Rectal smooth muscle tissue (tissue), 1 donor: ENCODE measurements at regions not wholly inside any gene's neighbourhood (a gene's known extent, or its start where the extent isn't known, plus 50 kb on each side); places are given as distances from the start of the nearest gene placed in this dataset.

Experiments used
- H3K27ac ChIP-seq: one replicate; pipeline ENCODE4 v1.7.0; 2013; ENCODE audit warnings: low read depth, low read length, inconsistent platforms
- H3K27me3 ChIP-seq: one replicate; pipeline ENCODE4 v1.7.0; 2013; ENCODE audit warnings: low read length; ENCODE audit not compliant: control insufficient read depth, insufficient read depth
- H3K36me3 ChIP-seq: one replicate; pipeline ENCODE4 v1.7.0; 2013; ENCODE audit warnings: low read length; ENCODE audit not compliant: control insufficient read depth, insufficient read depth
- H3K4me1 ChIP-seq: one replicate; pipeline ENCODE4 v1.7.0; 2013; ENCODE audit warnings: low read length; ENCODE audit not compliant: control insufficient read depth, insufficient read depth
- H3K4me3 ChIP-seq: one replicate; pipeline ENCODE4 v1.7.0; 2013; ENCODE audit warnings: low read length
- H3K9ac ChIP-seq: one replicate; pipeline ENCODE4 v1.7.0; 2013; ENCODE audit warnings: low read length

DNA sequence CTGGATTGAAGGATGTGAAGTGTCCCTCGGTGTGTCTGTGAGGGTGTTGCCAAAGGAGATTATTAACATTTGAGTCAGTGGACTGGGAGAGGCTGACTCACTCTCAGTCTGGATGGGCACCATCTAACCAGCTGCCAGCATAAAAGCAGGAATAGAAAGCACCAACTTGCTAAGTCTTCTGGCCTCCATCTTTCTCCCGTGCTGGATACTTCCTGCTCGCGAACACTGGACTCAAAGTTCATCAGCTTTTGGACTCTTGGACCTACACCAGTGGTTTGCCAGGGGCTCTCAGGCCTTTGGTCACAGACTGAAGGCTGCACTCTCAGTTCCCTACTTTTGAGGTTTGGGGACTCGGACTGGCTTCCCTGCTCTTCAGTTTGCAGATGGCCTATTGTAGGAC, 220.3 kb upstream of the LRFN2 start:
- Histone ChIP-seq H3K9ac (no peak overlapping the region), H3K4me3 (no peak overlapping the region), H3K4me1 (no peaks in the 10 kb centered on the region), H3K36me3 (no peaks in the 10 kb centered on the region), H3K27ac (no peak overlapping the region), H3K27me3 (no peaks in the 10 kb centered on the region)

- H3K27me3 ChIP-seq = no peaks in the 10 kb centered on the region
- H3K36me3 ChIP-seq = no peaks in the 10 kb centered on the region
- H3K9ac ChIP-seq = no peak overlapping the region
- H3K27ac ChIP-seq = no peak overlapping the region
- no peaks in the 10 kb centered on the region for H3K4me1 ChIP-seq
- no peak overlapping the region for H3K4me3 ChIP-seq
Measured at GRCh38 chr6:40806256-40806864, 219.2 kb upstream of the LRFN2 start.

DNA sequence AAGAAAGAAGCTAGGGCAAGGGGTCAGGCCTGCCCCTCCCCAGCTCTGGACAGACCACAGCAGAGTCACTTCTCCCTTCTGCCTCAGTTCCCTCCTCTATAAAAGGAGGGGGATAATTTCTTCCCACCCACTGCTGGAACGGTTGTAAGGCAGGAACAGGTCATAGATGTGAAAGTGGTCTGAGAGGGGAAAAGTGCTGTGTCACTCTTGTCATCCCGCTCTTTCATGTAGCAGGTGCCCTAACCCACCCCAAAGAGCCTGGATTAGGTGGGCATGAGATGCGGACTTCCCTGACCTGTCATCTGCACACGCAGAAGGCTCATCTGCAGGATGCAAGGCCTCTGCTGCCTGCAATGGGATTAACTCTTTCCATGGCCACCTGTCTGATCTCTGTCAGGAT, 218.2 kb upstream of the LRFN2 start:
- H3K36me3 ChIP-seq = no peaks in the 10 kb centered on the region
- no peaks in the 10 kb centered on the region for H3K27me3 ChIP-seq
- no peak overlapping the region for H3K9ac ChIP-seq
- no peaks in the 10 kb centered on the region for H3K4me1 ChIP-seq
- no peak overlapping the region for H3K4me3 ChIP-seq
- no peak overlapping the region for H3K27ac ChIP-seq

- Histone ChIP-seq H3K36me3 (no peaks in the 10 kb centered on the region), H3K9ac (no peak overlapping the region), H3K27ac (no peak overlapping the region), H3K27me3 (no peaks in the 10 kb centered on the region), H3K4me3 (no peak overlapping the region), H3K4me1 (no peaks in the 10 kb centered on the region)
Measured at GRCh38 chr6:40804905-40805304, 217.7 kb upstream of the LRFN2 start.

GRCh38 chr6:40803897-40804702, 216.9 kb upstream of the LRFN2 start:
- no peaks in the 10 kb centered on the region for H3K36me3 ChIP-seq
- no peaks in the 10 kb centered on the region for H3K27me3 ChIP-seq
- H3K9ac ChIP-seq = no peak overlapping the region
- no peak overlapping the region for H3K4me3 ChIP-seq
- no peaks in the 10 kb centered on the region for H3K4me1 ChIP-seq
- H3K27ac ChIP-seq = no peak overlapping the region

DNA sequence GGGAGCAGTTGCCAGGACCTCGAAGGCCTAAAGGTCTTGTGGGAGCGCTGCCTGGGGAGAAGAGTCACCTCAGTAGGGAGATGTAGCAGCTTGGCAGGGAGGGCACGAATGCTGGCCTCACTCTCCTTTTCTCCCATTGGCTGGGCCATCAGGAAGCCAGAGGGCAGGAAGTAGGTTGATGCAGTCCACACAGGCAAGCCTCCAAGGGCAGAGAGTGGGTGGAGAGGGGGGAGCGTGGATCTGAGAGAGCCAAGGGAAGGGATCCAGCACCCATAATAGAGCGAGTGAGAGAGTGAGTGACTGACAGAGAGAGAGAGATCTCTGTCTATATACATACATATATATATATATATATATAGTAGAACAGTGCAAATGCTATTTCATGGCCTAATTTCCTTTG, 215.3 kb upstream of the LRFN2 start:
- no peaks in the 10 kb centered on the region for H3K36me3 ChIP-seq
- H3K27ac ChIP-seq = no peak overlapping the region
- no peaks in the 10 kb centered on the region for H3K27me3 ChIP-seq
- no peak overlapping the region for H3K9ac ChIP-seq
- H3K4me3 ChIP-seq = no peak overlapping the region
- no peaks in the 10 kb centered on the region for H3K4me1 ChIP-seq

GRCh38 chr6:40799296-40800140, 212.4 kb upstream of the LRFN2 start:
- no peaks in the 10 kb centered on the region for H3K36me3 ChIP-seq
- no peak overlapping the region for H3K9ac ChIP-seq
- no peak overlapping the region for H3K4me3 ChIP-seq
- H3K4me1 ChIP-seq = no peaks in the 10 kb centered on the region
- no peaks in the 10 kb centered on the region for H3K27me3 ChIP-seq
- no peak overlapping the region for H3K27ac ChIP-seq

GRCh38 chr6:40798069-40798770, 211.1 kb upstream of the LRFN2 start:
- Histone ChIP-seq H3K4me1 (no peaks in the 10 kb centered on the region), H3K27ac (no peak overlapping the region), H3K27me3 (no peaks in the 10 kb centered on the region), H3K9ac (no peak overlapping the region), H3K36me3 (no peaks in the 10 kb centered on the region), H3K4me3 (no peak overlapping the region)

GRCh38 chr6:40796260-40797221, 209.4 kb upstream of the LRFN2 start:
- Histone ChIP-seq H3K27ac (no peak overlapping the region), H3K9ac (no peak overlapping the region), H3K4me1 (no peaks in the 10 kb centered on the region), H3K4me3 (no peak overlapping the region), H3K27me3 (no peaks in the 10 kb centered on the region), H3K36me3 (no peaks in the 10 kb centered on the region)

GRCh38 chr6:40794586-40794985, 207.4 kb upstream of the LRFN2 start:
- no peak overlapping the region for H3K4me3 ChIP-seq
- H3K9ac ChIP-seq = no peak overlapping the region
- no peak overlapping the region for H3K27ac ChIP-seq
- no peaks in the 10 kb centered on the region for H3K27me3 ChIP-seq
- no peaks in the 10 kb centered on the region for H3K36me3 ChIP-seq
- H3K4me1 ChIP-seq = no peaks in the 10 kb centered on the region

GRCh38 chr6:40792183-40792582, 205.0 kb upstream of the LRFN2 start:
- no peaks in the 10 kb centered on the region for H3K36me3 ChIP-seq
- H3K4me1 ChIP-seq = no peaks in the 10 kb centered on the region
- H3K27ac ChIP-seq = no peak overlapping the region

More at GRCh38 chr6:40792183-40792582, 205.0 kb upstream of the LRFN2 start:
- Histone ChIP-seq H3K9ac (no peak overlapping the region), H3K27me3 (no peaks in the 10 kb centered on the region), H3K4me3 (no peak overlapping the region)
